GM12878 (cell line): ENCODE measurements at regions not wholly inside any gene's neighbourhood (a gene's known extent, or its start where the extent isn't known, plus 50 kb on each side); places are given as distances from the start of the nearest gene placed in this dataset.

Source experiments
- BHLHE40 ChIP-seq, 2 experiments: fragments of 450-650 bp in 1 of 2; IDR thresholded peaks; 2 replicates each; pipeline ENCODE4 v1.6.1; 2011 to 2017; ENCODE audit warnings: low read depth in 2 of 2, borderline replicate concordance in 1 of 2, improper control_type of control experiment in 1 of 2, low read length in 1 of 2, mild to moderate bottlenecking in 1 of 2
- CBFB ChIP-seq: IDR thresholded peaks from 2 replicates; pipeline ENCODE4 v1.6.1; 2016; ENCODE audit warnings: antibody characterized with exemption, low read depth
- CBX5 ChIP-seq: sonication (generic); IDR thresholded peaks from 2 replicates; pipeline ENCODE4 v1.6.1; 2016; ENCODE audit warnings: low read depth, moderate library complexity, mild to moderate bottlenecking, inconsistent platforms
- CHD2 ChIP-seq: IDR thresholded peaks from 2 replicates; pipeline ENCODE4 v1.6.1; 2011; ENCODE audit warnings: low read depth, low read length, improper control_type of control experiment, borderline replicate concordance
- CTCF ChIP-seq, 3 experiments: IDR thresholded peaks in 2 of 3; conservative IDR thresholded peaks in 1 of 3; 2 replicates each; pipeline ENCODE4 v1.5.1; 2011; ENCODE audit warnings: low read depth in 3 of 3, low read length in 3 of 3, mild to moderate bottlenecking in 3 of 3, control low read depth in 2 of 3, moderate library complexity in 2 of 3, inconsistent platforms in 1 of 3, mixed read lengths in 1 of 3; ENCODE audit not compliant: control insufficient read depth in 2 of 3, insufficient read depth in 1 of 3; ENCODE audit errors: extremely low read depth in 1 of 3
- EGR1 ChIP-seq, 2 experiments: IDR thresholded peaks; 1 replicate in 1 of 2; 2 replicates in 1 of 2; pipeline ENCODE4 v1.6.1; 2011 to 2012; ENCODE audit warnings: low read depth in 2 of 2, low read length in 2 of 2, borderline replicate concordance in 1 of 2, mild to moderate bottlenecking in 1 of 2, moderate library complexity in 1 of 2
- HDGF ChIP-seq: fragments of 450-650 bp; IDR thresholded peaks from 2 replicates; pipeline ENCODE4 v1.6.1; 2016; ENCODE audit warnings: antibody characterized with exemption
- POLR2AphosphoS5 ChIP-seq: IDR thresholded peaks from 2 replicates; pipeline ENCODE4 v1.6.1; 2011; ENCODE audit warnings: mild to moderate bottlenecking, low read length, inconsistent platforms
- TF ChIP-seq, protein P1 (sequence below): IDR thresholded peaks from 2 replicates; pipeline ENCODE4 v1.6.1; 2011; ENCODE audit warnings: borderline replicate concordance, low read depth, mild to moderate bottlenecking, moderate library complexity, low read length; ENCODE audit not compliant: insufficient read depth, poor library complexity, severe bottlenecking

GRCh38 chr10:128429835-128430513, 303.8 kb upstream of the MKI67 start:
- no peak for TF ChIP-seq HDGF
- TF ChIP-seq, protein P1, sequence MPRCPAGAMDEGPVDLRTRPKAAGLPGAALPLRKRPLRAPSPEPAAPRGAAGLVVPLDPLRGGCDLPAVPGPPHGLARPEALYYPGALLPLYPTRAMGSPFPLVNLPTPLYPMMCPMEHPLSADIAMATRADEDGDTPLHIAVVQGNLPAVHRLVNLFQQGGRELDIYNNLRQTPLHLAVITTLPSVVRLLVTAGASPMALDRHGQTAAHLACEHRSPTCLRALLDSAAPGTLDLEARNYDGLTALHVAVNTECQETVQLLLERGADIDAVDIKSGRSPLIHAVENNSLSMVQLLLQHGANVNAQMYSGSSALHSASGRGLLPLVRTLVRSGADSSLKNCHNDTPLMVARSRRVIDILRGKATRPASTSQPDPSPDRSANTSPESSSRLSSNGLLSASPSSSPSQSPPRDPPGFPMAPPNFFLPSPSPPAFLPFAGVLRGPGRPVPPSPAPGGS, result no peak
- TF ChIP-seq CBX5, result no peak
- TF ChIP-seq EGR1 (IDR thresholded peaks at IDR 0.05; ENCODE audit: borderline replicate concordance in 1 of 2, low read depth in 2 of 2, low read length in 2 of 2), result no peak
- no peak for TF ChIP-seq POLR2AphosphoS5
- no peak for TF ChIP-seq CTCF (IDR thresholded peaks at IDR 0.05 in 2 of 3, conservative IDR thresholded peaks at IDR 0.05 in 1 of 3; ENCODE audit: control insufficient read depth in 2 of 3, extremely low read depth in 1 of 3, insufficient read depth in 1 of 3, low read depth in 3 of 3, low read length in 3 of 3)
- no peak for TF ChIP-seq BHLHE40 (IDR thresholded peaks at IDR 0.05; ENCODE audit: borderline replicate concordance in 1 of 2, low read depth in 2 of 2, low read length in 1 of 2)
- TF ChIP-seq CBFB, result no peak
- no peak for TF ChIP-seq CHD2
